ENCODE measurements at regions not wholly inside any gene's neighbourhood (a gene's known extent, or its start where the extent isn't known, plus 50 kb on each side); places are given as distances from the start of the nearest gene placed in this dataset.
"Not testable (repeated sequence)": the region's sequence is repeated elsewhere in the genome, so short reads cannot be mapped to it uniquely, and the experiment has no call there.

- DNase-seq: no peak
Observed at GRCh38 chr18:38250971-38251370, 685.4 kb upstream of the CELF4 start.

GRCh38 chr18:38244480-38244879, 678.9 kb upstream of the CELF4 start:
- DNase-seq: no peak

GRCh38 chr18:38243291-38243690, 677.7 kb upstream of the CELF4 start:
- DNase-seq: no peak

GRCh38 chr18:38241736-38242135, 676.1 kb upstream of the CELF4 start:
- no peak for DNase-seq

- no peak for DNase-seq
Observed at GRCh38 chr18:38241216-38241615, 675.6 kb upstream of the CELF4 start.

GRCh38 chr18:38239606-38240005, 674.0 kb upstream of the CELF4 start:
- no peak for DNase-seq

- no peak for DNase-seq
Observed at GRCh38 chr18:38237796-38238195, 672.2 kb upstream of the CELF4 start.

- DNase-seq: no peak
Observed at GRCh38 chr18:38221476-38222100, 656.0 kb upstream of the CELF4 start.

- no peak for DNase-seq
Observed at GRCh38 chr18:38198956-38199355, 633.4 kb upstream of the CELF4 start.

GRCh38 chr18:38198526-38198925, 632.9 kb upstream of the CELF4 start:
- DNase-seq: no peak

- no peak for DNase-seq
Observed at GRCh38 chr18:38186491-38186890, 620.9 kb upstream of the CELF4 start.

- no peak for DNase-seq
Observed at GRCh38 chr18:38174594-38174993, 609.0 kb upstream of the CELF4 start.

GRCh38 chr18:38174173-38174572, 608.6 kb upstream of the CELF4 start:
- DNase-seq: no peak

GRCh38 chr18:38170845-38171244, 605.2 kb upstream of the CELF4 start:
- DNase-seq: no peak

- DNase-seq: no peak
Observed at GRCh38 chr18:38167623-38168022, 602.0 kb upstream of the CELF4 start.

- not testable (repeated sequence) for DNase-seq
Observed at GRCh38 chr18:38153116-38153515, 587.5 kb upstream of the CELF4 start.

GRCh38 chr18:38116716-38117115, 551.1 kb upstream of the CELF4 start:
- DNase-seq: no peak

- DNase-seq: no peak
Observed at GRCh38 chr18:38115201-38115600, 549.6 kb upstream of the CELF4 start.

- DNase-seq: no peak
Observed at GRCh38 chr18:38087538-38087937, 521.9 kb upstream of the CELF4 start.

- no peak for DNase-seq
Observed at GRCh38 chr18:38081516-38081915, 515.9 kb upstream of the CELF4 start.

GRCh38 chr18:38077229-38077628, 511.6 kb upstream of the CELF4 start:
- DNase-seq: no peak

GRCh38 chr18:38076346-38077070, 510.9 kb upstream of the CELF4 start:
- no peak for DNase-seq

- DNase-seq: no peak
Observed at GRCh38 chr18:38074298-38074876, 508.8 kb upstream of the CELF4 start.

- no peak for DNase-seq
Observed at GRCh38 chr18:38067821-38068220, 502.2 kb upstream of the CELF4 start.

All from central memory CD4-positive, alpha-beta T cell (primary cell).